PC-9 (cell line): ENCODE measurements at regions not wholly inside any gene's neighbourhood (a gene's known extent, or its start where the extent isn't known, plus 50 kb on each side); places are given as distances from the start of the nearest gene placed in this dataset.

Source experiments
- EZH2 ChIP-seq: fragments of 200-600 bp; sonication (generic); IDR thresholded peaks from 2 replicates; pipeline ENCODE4 v1.8.0; 2017; ENCODE audit warnings: antibody characterized with exemption, low read depth
- TF ChIP-seq, protein P1 (sequence below): fragments of 200-600 bp; sonication (generic); conservative IDR thresholded peaks from 2 replicates; pipeline ENCODE4 v1.6.1; 2017; ENCODE audit warnings: mixed run types, antibody characterized with exemption, mild to moderate bottlenecking, moderate library complexity

DNA sequence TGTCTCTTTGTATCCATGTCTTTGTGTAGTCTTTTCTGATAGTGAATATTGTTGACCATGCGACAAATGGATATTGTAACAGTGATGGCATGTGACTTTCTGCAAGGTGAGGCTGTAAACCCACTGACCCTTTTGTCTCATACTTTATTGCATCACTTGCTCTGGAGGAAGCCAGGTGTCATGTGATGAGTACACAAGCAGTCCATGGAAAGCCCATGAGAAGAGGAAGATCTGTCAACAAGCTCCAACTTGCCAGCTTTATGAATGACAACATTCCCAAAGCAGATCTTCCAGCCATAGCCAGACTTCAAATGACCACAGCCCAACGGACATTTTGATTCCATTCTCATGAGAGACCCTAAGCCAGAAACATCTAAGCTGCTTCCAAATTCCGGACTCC lies 450.1 kb upstream of the ACTBL2 start:
- TF ChIP-seq, protein P1, sequence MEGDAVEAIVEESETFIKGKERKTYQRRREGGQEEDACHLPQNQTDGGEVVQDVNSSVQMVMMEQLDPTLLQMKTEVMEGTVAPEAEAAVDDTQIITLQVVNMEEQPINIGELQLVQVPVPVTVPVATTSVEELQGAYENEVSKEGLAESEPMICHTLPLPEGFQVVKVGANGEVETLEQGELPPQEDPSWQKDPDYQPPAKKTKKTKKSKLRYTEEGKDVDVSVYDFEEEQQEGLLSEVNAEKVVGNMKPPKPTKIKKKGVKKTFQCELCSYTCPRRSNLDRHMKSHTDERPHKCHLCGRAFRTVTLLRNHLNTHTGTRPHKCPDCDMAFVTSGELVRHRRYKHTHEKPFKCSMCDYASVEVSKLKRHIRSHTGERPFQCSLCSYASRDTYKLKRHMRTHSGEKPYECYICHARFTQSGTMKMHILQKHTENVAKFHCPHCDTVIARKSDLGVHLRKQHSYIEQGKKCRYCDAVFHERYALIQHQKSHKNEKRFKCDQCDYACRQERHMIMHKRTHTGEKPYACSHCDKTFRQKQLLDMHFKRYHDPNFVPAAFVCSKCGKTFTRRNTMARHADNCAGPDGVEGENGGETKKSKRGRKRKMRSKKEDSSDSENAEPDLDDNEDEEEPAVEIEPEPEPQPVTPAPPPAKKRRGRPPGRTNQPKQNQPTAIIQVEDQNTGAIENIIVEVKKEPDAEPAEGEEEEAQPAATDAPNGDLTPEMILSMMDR, result no peak
- TF ChIP-seq EZH2, result no peak
